GM12891 (cell line): ENCODE measurements at regions not wholly inside any gene's neighbourhood (a gene's known extent, or its start where the extent isn't known, plus 50 kb on each side); places are given as distances from the start of the nearest gene placed in this dataset.

Experiments used
- DNase-seq: peaks from one replicate; pipeline ENCODE4 v3.0.0; 2011; ENCODE audit warnings: low spot score; ENCODE audit not compliant: insufficient read length
- FAIRE-seq: peaks from 2 replicates; lab custom pipeline; 2011; peaks lifted over from hg19 to GRCh38; lab: Jason Lieb, UNC
- PAX5 ChIP-seq: IDR thresholded peaks from 2 replicates; pipeline ENCODE4 v1.6.1; 2011; ENCODE audit warnings: low read length, moderate library complexity, mild to moderate bottlenecking; ENCODE audit not compliant: insufficient read depth, severe bottlenecking
- POLR2A ChIP-seq: IDR thresholded peaks from 2 replicates; pipeline ENCODE4 v1.6.1; 2011; ENCODE audit warnings: low read depth, low read length, control low read depth
- POLR2AphosphoS5 ChIP-seq: IDR thresholded peaks from 2 replicates; pipeline ENCODE4 v1.6.1; 2011; ENCODE audit warnings: low read depth, low read length, control low read depth
- POU2F2 ChIP-seq: IDR thresholded peaks from 2 replicates; pipeline ENCODE4 v1.6.1; 2011; ENCODE audit warnings: low read depth, mild to moderate bottlenecking, control low read depth, low read length, moderate library complexity
- SPI1 ChIP-seq: IDR thresholded peaks from 2 replicates; pipeline ENCODE4 v1.6.1; 2011; ENCODE audit warnings: low read depth, low read length, control low read depth
- TAF1 ChIP-seq: IDR thresholded peaks from 2 replicates; pipeline ENCODE4 v1.6.1; 2011; ENCODE audit warnings: low read depth, low read length, control low read depth

DNA sequence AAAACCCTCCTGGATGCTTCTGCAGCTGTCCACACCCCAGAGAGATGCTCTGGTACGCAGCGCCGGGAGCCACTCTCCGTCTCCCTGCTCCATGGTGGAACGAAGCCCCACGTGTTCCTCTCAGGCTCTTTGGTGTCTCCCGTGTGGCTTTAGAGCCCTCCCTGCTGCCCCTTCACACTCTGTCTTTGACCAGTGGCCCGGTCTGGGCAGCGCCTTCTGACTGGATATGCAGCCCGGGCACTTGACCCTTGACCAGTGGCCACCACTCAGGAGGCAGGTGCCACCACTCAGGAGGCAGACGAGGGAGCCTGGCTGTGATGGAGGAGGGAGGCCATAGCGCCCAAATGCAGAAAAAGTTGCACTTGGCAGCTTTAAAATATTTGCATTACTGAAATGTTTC lies 214.5 kb upstream of the SALL3 start:
- TF ChIP-seq SPI1 (no peak), POLR2AphosphoS5 (no peak), TAF1 (no peak), POLR2A (no peak), PAX5 (no peak), POU2F2 (no peak)
- FAIRE-seq: no peak
- DNase-seq: no peak

DNA sequence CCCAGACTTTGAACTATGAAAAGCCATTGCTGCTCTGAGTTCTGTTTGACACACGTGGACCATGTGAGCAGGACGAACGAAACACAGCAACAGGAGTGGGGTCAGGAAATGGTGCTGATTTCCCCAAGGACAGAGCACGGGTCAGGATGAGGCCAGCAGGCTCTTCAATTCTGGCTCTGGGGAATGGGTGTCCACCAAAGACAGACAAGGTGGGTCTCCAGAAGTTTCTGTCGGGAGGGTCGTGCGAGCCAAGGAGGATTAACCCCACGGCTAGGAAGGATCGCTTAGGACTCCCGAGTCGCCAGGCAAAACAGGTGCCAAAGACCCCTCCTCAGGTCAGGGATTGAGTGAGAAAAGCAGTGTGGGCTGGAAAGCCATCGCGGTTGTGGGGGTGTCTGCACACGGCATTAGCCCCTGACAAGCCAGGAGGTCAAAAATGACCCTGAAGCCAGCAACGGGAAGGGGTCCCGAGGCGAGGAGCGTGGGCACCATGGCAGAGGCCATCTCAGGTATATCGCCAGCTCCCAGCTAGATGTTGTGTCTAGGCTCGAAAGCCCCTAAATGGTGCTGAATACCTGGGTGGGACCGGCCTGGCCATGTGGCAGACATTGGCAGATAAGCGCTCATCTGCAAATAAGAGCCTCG lies 213.9 kb upstream of the SALL3 start:
- FAIRE-seq (no peak), DNase-seq (no peak)
- TF ChIP-seq POU2F2 (no peak), SPI1 (no peak), PAX5 (no peak), POLR2A (no peak)

DNA sequence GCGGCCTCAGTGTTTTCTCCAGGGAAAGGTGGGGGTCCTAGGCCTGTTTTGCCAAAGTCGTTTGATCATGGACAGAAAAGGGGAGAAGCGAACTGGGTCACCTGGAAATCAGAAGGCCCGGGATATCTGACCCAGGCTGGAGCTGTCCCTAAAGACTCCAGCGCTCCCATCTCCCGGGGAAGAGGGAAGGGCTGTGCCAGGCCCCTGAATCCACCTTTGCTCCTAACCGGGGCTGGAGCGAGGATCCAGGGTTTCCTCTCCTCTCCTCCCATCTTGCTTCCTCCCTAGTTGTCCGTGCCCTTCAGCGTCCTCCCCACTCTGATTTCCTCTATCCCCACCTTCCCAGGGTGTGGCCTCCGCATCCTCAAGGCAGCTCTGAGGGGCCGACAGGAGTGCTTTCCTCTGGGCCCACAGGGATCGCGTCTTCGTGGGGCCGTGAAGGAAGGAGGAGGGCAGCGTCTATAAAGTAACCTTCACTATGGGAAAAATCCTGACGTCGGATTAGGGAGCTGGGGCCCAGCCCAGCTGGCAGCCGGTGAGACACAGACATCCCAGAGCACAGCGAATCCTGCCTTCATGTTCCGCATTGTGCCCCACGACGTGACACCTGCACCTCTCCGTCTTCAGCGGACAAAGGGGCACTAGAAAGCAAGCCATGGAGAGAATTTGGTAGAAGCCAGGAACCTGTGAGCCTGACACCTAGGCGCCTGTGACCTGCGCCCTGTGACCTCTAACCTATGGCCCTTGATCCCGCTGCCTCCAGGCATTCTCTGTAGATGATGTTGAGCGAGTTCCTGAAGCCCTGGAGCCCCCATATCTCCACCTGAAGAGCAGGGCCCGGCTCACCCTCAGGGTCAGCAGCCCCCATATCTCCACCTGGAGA lies 212.7 kb upstream of the SALL3 start:
- FAIRE-seq (no peak), DNase-seq (no peak)
- no peak for TF ChIP-seq TAF1
- no peak for TF ChIP-seq PAX5
- no peak for TF ChIP-seq POLR2AphosphoS5
- TF ChIP-seq SPI1: no peak
- TF ChIP-seq POU2F2: no peak
- no peak for TF ChIP-seq POLR2A

DNA sequence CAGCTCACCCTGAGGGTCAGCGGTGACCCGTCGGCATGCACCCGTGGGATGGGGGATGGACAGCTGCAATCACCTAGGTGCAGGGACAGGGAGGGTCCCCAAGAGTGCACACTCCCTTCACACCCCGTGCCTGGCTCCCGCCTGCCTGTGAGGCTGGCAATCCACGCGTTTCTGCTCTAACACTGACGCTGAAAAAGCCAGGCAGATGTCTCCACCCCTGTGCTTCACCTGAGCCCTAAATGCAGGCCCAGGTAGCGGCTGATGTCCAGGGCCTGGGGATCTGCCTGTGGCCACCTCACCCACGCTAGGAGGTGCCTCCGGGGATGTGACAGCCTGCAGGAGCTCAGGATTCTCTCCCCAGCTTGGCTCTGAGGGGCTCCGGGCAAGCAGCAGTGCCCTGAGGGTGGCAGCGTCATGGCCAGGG lies 212.0 kb upstream of the SALL3 start:
- no peak for FAIRE-seq
- no peak for DNase-seq
- TF ChIP-seq SPI1: no peak
- TF ChIP-seq PAX5: no peak
- no peak for TF ChIP-seq POU2F2
- no peak for TF ChIP-seq POLR2A
- no peak for TF ChIP-seq TAF1
- TF ChIP-seq POLR2AphosphoS5: no peak

DNA sequence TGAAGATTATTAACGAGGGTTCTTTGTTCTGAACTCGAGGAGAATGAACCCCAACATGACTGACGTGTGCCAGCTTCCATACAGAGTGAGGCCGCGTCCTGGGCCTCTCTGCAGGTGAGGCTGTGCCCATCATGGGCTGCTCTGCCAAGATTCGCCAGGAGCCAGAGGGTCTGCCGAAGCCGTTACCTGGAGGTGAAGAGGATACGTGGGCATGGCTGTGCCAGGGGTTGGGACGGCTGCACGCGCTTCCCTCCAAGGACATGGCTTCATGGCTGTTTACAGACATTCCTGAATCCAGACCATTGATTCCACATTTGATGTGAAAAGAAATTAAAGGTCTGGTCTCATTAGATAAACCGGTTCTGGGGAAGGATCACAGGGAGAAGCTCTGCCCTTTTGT lies 211.4 kb upstream of the SALL3 start:
- DNase-seq (no peak), FAIRE-seq (no peak)
- TF ChIP-seq PAX5 (no peak), TAF1 (no peak)

DNA sequence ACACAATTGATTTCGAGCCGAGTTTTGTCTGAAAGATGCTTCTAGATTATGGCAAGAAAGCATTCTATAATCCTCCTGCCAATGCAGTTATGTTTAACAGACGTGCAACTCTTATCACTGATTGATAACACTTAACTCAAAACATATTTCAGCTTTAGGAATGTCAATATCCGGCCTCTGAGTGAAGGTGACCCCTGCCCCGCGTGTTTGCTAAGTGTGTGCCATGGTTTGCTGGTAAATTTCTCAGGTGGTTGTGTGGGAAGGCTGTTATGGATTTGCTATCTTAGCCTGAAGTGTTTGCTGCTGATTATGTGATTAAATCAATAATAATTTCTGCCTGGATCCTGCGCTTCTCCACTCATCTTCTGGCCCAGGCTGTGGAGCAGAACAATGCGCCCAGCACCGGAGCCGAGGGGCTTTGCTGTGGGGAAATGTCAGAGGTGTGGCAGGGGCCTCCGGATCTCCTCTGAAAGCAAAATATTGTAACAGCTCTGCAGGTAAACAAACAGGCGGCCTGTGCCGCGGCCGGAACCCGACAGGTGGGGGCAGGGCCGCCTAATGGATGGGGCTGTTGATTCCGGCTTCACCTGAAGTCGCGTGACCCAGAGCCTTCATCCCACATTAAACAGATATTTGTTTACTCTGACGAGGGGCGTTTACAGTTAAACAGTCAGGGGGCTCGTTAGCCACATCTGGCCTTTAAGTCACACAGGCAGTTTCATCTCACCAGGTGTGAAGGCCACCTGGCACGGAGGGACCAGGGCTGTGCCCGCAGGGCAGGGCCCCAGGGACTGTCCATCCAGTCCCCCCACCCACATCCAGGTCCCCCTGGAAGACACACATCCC lies 210.7 kb upstream of the SALL3 start:
- TF ChIP-seq TAF1 (no peak), POU2F2 (no peak), POLR2AphosphoS5 (no peak), POLR2A (no peak), SPI1 (no peak), PAX5 (no peak)
- FAIRE-seq: no peak
- DNase-seq: no peak

DNA sequence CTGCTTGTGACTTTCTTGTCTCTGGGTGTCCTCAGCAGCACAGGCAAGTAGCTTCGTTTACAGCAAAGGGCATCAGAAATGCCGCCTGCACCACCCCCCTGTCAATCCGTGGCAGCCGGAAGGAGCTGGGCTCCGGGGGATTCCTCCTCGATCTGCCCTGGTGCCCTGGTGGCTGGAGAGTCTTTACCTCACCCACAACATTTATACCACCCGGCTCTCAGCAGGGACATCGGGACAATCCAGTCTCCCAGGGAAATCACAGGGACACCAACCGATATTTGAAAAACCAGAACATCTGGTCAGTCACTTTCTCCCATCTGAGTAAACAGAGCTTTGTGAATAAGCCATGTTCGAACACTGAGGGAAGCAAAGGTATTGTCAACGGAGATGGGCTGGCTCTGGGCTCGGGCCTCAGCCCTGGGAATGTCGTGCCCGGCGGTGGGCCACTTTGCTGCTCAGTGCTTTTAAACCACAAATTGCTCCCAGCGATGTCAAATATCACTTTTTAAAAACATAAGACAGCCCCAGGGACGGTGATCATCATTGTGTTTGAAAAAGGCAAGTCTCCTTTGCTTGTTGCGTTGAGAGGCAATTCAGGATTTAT lies 210.0 kb upstream of the SALL3 start:
- no peak for DNase-seq
- FAIRE-seq: no peak
- no peak for TF ChIP-seq TAF1
- TF ChIP-seq POLR2AphosphoS5: no peak
- TF ChIP-seq POLR2A: no peak
- TF ChIP-seq SPI1: no peak
- no peak for TF ChIP-seq PAX5
- no peak for TF ChIP-seq POU2F2

DNA sequence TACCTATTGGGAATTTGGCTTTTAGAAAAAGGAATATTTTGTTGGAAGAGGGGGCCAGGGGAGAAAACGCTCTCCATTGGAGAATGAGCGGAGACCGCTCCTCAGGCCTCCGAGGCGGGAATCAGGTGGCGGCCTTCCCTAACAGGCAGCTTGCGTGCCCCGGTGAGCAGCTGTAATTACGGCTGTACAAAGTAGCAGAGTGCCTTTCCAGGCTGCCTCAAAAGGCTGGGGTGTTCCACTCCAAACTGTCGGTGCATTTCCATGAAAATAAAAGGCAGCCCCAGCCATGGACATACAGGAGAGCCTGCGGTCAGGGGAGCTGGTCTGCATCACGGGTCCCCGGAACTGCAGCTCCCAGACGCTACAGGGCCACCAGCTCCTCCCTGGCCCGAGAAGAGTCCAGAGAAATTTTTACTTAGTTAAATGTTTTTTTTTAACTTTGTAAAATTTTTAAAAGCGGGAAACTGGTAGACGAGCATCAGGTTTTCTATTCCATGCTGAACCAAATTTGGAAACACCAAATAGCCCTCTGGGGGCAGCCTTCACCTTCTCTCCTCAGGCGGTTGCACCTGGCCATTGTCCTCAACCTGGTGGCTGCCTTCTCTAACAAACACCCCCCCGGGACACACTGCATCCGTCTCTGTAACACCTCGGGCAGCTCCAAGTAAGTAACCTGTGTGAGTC lies 209.3 kb upstream of the SALL3 start:
- FAIRE-seq (no peak), DNase-seq (no peak)
- TF ChIP-seq TAF1: no peak
- TF ChIP-seq POLR2A: no peak
- TF ChIP-seq POLR2AphosphoS5: no peak
- no peak for TF ChIP-seq PAX5
- no peak for TF ChIP-seq POU2F2
- TF ChIP-seq SPI1: no peak

DNA sequence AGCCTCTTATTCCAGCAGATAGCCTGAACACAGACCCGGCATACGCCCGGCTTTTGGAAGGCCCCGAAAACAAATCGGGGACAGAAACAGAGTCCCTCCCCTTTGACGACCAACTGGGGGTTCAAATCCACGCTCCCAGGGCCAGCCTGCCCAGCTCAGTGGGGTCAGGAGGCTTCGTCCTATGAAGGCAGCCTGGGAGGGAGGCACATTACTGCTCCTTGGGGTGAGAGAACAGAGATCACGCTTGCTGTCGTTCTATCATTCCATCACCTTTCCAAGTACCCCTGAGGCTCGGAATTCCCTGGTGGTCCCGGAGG lies 208.8 kb upstream of the SALL3 start:
- FAIRE-seq (no peak), DNase-seq (no peak)

More for the DNA sequence above, 208.8 kb upstream of the SALL3 start:
- TF ChIP-seq POLR2AphosphoS5: no peak
- no peak for TF ChIP-seq POLR2A
- no peak for TF ChIP-seq POU2F2
- TF ChIP-seq TAF1: no peak
- TF ChIP-seq SPI1: no peak
- no peak for TF ChIP-seq PAX5
